ENCODE measurements at regions not wholly inside any gene's neighbourhood (a gene's known extent, or its start where the extent isn't known, plus 50 kb on each side); places are given as distances from the start of the nearest gene placed in this dataset.

DNA sequence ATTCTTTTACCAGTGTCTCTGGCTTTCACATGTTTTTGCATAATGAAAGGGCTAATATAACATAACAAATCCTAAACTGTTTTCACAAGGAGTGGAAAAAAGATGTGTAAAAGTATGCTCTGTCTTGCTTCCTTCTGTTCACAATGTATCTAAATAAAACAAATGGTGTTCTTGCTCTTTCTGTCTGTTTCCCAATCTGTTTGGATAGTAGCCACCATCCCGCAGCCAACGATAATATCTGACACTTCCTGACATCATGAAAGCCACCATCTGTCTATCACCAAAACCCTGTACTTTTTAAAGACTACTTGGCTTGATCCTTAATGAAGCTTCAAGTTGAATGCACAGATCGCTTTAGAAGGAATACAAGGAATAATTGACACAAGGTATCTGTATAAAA, 246.2 kb downstream of the ETV1 start (continued):
- TF ChIP-seq, protein P1, sequence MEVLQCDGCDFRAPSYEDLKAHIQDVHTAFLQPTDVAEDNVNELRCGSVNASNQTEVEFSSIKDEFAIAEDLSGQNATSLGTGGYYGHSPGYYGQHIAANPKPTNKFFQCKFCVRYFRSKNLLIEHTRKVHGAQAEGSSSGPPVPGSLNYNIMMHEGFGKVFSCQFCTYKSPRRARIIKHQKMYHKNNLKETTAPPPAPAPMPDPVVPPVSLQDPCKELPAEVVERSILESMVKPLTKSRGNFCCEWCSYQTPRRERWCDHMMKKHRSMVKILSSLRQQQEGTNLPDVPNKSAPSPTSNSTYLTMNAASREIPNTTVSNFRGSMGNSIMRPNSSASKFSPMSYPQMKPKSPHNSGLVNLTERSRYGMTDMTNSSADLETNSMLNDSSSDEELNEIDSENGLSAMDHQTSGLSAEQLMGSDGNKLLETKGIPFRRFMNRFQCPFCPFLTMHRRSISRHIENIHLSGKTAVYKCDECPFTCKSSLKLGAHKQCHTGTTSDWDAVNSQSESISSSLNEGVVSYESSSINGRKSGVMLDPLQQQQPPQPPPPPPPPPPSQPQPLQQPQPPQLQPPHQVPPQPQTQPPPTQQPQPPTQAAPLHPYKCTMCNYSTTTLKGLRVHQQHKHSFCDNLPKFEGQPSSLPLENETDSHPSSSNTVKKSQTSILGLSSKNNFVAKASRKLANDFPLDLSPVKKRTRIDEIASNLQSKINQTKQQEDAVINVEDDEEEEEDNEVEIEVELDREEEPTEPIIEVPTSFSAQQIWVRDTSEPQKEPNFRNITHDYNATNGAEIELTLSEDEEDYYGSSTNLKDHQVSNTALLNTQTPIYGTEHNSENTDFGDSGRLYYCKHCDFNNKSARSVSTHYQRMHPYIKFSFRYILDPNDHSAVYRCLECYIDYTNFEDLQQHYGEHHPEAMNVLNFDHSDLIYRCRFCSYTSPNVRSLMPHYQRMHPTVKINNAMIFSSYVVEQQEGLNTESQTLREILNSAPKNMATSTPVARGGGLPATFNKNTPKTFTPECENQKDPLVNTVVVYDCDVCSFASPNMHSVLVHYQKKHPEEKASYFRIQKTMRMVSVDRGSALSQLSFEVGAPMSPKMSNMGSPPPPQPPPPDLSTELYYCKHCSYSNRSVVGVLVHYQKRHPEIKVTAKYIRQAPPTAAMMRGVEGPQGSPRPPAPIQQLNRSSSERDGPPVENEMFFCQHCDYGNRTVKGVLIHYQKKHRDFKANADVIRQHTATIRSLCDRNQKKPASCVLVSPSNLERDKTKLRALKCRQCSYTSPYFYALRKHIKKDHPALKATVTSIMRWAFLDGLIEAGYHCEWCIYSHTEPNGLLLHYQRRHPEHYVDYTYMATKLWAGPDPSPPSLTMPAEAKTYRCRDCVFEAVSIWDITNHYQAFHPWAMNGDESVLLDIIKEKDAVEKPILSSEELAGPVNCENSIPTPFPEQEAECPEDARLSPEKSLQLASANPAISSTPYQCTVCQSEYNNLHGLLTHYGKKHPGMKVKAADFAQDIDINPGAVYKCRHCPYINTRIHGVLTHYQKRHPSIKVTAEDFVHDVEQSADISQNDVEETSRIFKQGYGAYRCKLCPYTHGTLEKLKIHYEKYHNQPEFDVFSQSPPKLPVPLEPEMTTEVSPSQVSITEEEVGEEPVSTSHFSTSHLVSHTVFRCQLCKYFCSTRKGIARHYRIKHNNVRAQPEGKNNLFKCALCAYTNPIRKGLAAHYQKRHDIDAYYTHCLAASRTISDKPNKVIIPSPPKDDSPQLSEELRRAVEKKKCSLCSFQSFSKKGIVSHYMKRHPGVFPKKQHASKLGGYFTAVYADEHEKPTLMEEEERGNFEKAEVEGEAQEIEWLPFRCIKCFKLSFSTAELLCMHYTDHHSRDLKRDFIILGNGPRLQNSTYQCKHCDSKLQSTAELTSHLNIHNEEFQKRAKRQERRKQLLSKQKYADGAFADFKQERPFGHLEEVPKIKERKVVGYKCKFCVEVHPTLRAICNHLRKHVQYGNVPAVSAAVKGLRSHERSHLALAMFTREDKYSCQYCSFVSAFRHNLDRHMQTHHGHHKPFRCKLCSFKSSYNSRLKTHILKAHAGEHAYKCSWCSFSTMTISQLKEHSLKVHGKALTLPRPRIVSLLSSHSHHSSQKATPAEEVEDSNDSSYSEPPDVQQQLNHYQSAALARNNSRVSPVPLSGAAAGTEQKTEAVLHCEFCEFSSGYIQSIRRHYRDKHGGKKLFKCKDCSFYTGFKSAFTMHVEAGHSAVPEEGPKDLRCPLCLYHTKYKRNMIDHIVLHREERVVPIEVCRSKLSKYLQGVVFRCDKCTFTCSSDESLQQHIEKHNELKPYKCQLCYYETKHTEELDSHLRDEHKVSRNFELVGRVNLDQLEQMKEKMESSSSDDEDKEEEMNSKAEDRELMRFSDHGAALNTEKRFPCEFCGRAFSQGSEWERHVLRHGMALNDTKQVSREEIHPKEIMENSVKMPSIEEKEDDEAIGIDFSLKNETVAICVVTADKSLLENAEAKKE (CRISPR knock-in tag; IDR thresholded peaks at IDR 0.05), result no peak
- TF ChIP-seq, protein P2, sequence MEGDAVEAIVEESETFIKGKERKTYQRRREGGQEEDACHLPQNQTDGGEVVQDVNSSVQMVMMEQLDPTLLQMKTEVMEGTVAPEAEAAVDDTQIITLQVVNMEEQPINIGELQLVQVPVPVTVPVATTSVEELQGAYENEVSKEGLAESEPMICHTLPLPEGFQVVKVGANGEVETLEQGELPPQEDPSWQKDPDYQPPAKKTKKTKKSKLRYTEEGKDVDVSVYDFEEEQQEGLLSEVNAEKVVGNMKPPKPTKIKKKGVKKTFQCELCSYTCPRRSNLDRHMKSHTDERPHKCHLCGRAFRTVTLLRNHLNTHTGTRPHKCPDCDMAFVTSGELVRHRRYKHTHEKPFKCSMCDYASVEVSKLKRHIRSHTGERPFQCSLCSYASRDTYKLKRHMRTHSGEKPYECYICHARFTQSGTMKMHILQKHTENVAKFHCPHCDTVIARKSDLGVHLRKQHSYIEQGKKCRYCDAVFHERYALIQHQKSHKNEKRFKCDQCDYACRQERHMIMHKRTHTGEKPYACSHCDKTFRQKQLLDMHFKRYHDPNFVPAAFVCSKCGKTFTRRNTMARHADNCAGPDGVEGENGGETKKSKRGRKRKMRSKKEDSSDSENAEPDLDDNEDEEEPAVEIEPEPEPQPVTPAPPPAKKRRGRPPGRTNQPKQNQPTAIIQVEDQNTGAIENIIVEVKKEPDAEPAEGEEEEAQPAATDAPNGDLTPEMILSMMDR (conservative IDR thresholded peaks at IDR 0.05; ENCODE audit: low read depth in 2 of 2), result no peak
- no peak for TF ChIP-seq JUNB (IDR thresholded peaks at IDR 0.05; ENCODE audit: unreplicated experiment)

DNA sequence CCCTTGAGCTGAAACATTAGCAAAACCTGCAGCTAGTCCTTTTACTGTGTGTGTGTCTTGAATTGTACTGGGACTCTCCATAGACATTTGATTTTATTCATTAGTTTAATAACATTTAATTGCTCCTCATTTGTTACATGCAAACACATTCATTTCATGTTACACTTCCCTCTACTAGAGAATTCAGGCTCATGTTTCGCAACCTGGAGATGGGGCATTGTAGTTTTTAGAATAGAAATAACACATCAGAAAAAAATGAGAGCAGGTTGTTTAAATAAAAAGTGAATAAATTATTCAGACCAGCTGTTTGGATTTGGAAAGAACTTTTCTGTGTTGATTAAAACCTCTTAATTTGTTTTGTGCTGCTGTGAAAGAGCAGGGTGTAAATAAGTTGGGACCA, 243.9 kb downstream of the ETV1 start:
- peaks cover 44% of the 10 kb centered on the region for H3K4me1 Mint-ChIP-seq
- no peak for DNase-seq (ENCODE audit: low spot score)
- H3K36me3 ChIP-seq (ENCODE audit: insufficient read depth), result no peaks in the 10 kb centered on the region
- TF ChIP-seq, protein P1 (CRISPR knock-in tag; IDR thresholded peaks at IDR 0.05), result no peak
- TF ChIP-seq, protein P2 (conservative IDR thresholded peaks at IDR 0.05; ENCODE audit: low read depth in 2 of 2), result no peak
- no peak for TF ChIP-seq NANOG (IDR thresholded peaks at IDR 0.05; ENCODE audit: borderline replicate concordance)
- no peak for TF ChIP-seq JUNB (IDR thresholded peaks at IDR 0.05; ENCODE audit: unreplicated experiment)

More for the DNA sequence above, 243.9 kb downstream of the ETV1 start:
- Histone ChIP-seq H3F3A (replicated peaks; ENCODE audit: low read depth) (no peaks in the 10 kb centered on the region), H3K27me3 (ENCODE audit: insufficient read depth) (no peaks in the 10 kb centered on the region), H4K20me1 (replicated peaks; ENCODE audit: insufficient read depth) (no peaks in the 10 kb centered on the region), H3K27ac (ENCODE audit: low read depth) (no peak overlapping the region), H3K4me1 (ENCODE audit: insufficient read depth) (peaks cover 52% of the 10 kb centered on the region), H3K79me2 (replicated peaks; ENCODE audit: insufficient read depth) (no peaks in the 10 kb centered on the region), H3K9me2 (ENCODE audit: insufficient read depth) (no peaks in the 10 kb centered on the region), H3K4me2 (no peak overlapping the region), H3K4me3 (no peak overlapping the region), H2AFZ (no peak overlapping the region)
- no peak for ATAC-seq
- Mint-ChIP-seq H3K9me3 (no peaks in the 10 kb centered on the region), H3K27me3 (ENCODE audit: insufficient read depth, low read depth, poor library complexity) (no peaks in the 10 kb centered on the region), H3K27ac (0 out of 2 replicates have a peak overlapping the region, but pooled peaks have one; percentile 13), H3K4me3 (no peak overlapping the region), H3K36me3 (ENCODE audit: low read depth) (no peaks in the 10 kb centered on the region)

Measured in GM23338 (cell line).